Endothelial cell of umbilical vein (primary cell): ENCODE measurements at regions not wholly inside any gene's neighbourhood (a gene's known extent, or its start where the extent isn't known, plus 50 kb on each side); places are given as distances from the start of the nearest gene placed in this dataset.

Experiments used
- BruUV-seq: library from RNA; stranded (reverse); fragments of 400-500 nt; replicated peaks from 2 replicates; lab custom pipeline; 2021; lab: Mats Ljungman, UMichigan
- CTCF ChIA-PET: fragments of 300-600, 350-600 bp; sonication (Branson Sonifier 250); formaldehyde crosslinking; loops from one replicate; lab custom pipeline; 2021; ENCODE audit warnings: antibody characterized with exemption, inconsistent platforms; lab: Charles Lee
- POLR2A ChIA-PET: fragments of 300-600, 350-600 bp; sonication (Branson Sonifier 250); formaldehyde crosslinking; loops from one replicate; lab custom pipeline; 2021; ENCODE audit warnings: antibody characterized with exemption, inconsistent platforms; lab: Charles Lee
- DNase-seq: peaks from one replicate; pipeline ENCODE4 v3.0.0-alpha.2; 2011; ENCODE audit warnings: low read depth, low spot score
- FAIRE-seq: peaks from 2 replicates; lab custom pipeline; 2011; peaks lifted over from hg19 to GRCh38; lab: Jason Lieb, UNC
- H2AFZ ChIP-seq: 2 replicates; pipeline ENCODE4 v1.6.0; 2012; ENCODE audit warnings: low read depth, low read length, control low read depth, inconsistent platforms
- H3K27ac ChIP-seq: 2 replicates; pipeline ENCODE4 v1.5.1; 2011; ENCODE audit warnings: low read depth, mild to moderate bottlenecking, control low read depth, low read length, moderate library complexity; ENCODE audit not compliant: insufficient read depth
- H3K27me3 ChIP-seq, 2 experiments: 2 replicates each; pipeline versions ENCODE4 v1.6.0 to v1.6.1; 2011; ENCODE audit warnings: low read length in 2 of 2, mixed read lengths in 1 of 2; ENCODE audit not compliant: control insufficient read depth in 2 of 2, insufficient read depth in 2 of 2
- H3K36me3 ChIP-seq, 2 experiments: 2 replicates in 1 of 2; 3 replicates in 1 of 2; pipeline ENCODE4 v1.5.1; 2011; ENCODE audit warnings: low read length in 2 of 2, mild to moderate bottlenecking in 1 of 2, moderate library complexity in 1 of 2; ENCODE audit not compliant: control insufficient read depth in 2 of 2, insufficient read depth in 2 of 2; ENCODE audit errors: extremely low read depth in 1 of 2
- H3K4me1 ChIP-seq: 3 replicates; pipeline ENCODE4 v1.5.1; 2011; ENCODE audit warnings: mild to moderate bottlenecking, low read length; ENCODE audit not compliant: control insufficient read depth, insufficient read depth; ENCODE audit errors: extremely low read depth
- H3K4me2 ChIP-seq: 2 replicates; pipeline ENCODE4 v1.6.1; 2011; ENCODE audit warnings: low read length, control low read depth, mixed read lengths; ENCODE audit not compliant: insufficient read depth
- H3K4me3 ChIP-seq, 3 experiments: fragments of 200-600 bp in 1 of 3; sonication (generic), shearing (Covaris generic) in 1 of 3; replicated peaks in 1 of 3; 2 replicates each; pipeline ENCODE4 v1.5.1; 2011 to 2016; ENCODE audit warnings: control low read depth in 3 of 3, low read length in 3 of 3, mild to moderate bottlenecking in 2 of 3, inconsistent platforms in 1 of 3, low read depth in 1 of 3, moderate library complexity in 1 of 3; ENCODE audit not compliant: insufficient read depth in 1 of 3
- H3K79me2 ChIP-seq: 2 replicates; pipeline ENCODE4 v1.6.0; 2012; ENCODE audit warnings: low read length, inconsistent platforms; ENCODE audit not compliant: control insufficient read depth, insufficient read depth
- H3K9ac ChIP-seq: replicated peaks from 2 replicates; pipeline ENCODE3; 2011; ENCODE audit warnings: low read length, control low read depth; ENCODE audit not compliant: insufficient read depth; ENCODE audit errors: extremely low read depth
- H3K9me1 ChIP-seq: replicated peaks from 3 replicates; pipeline ENCODE4 v1.6.0; 2011; ENCODE audit warnings: mild to moderate bottlenecking, low read length; ENCODE audit not compliant: control insufficient read depth, insufficient read depth; ENCODE audit errors: extremely low read depth
- H3K9me3 ChIP-seq: replicated peaks from 2 replicates; pipeline ENCODE4 v1.5.1; 2012; ENCODE audit warnings: low read length, inconsistent platforms; ENCODE audit not compliant: control insufficient read depth, insufficient read depth
- H4K20me1 ChIP-seq: replicated peaks from 2 replicates; pipeline ENCODE3; 2011; ENCODE audit warnings: mild to moderate bottlenecking, low read length; ENCODE audit not compliant: control insufficient read depth, insufficient read depth; ENCODE audit errors: extremely low read depth
- CTCF ChIP-seq, 2 donors: IDR thresholded peaks; 1 replicate in 1 of 2; 2 replicates in 1 of 2; pipeline ENCODE4 v1.5.1; 2011; ENCODE audit warnings: low read length in 2 of 2, mild to moderate bottlenecking in 2 of 2, moderate library complexity in 2 of 2, control low read depth in 1 of 2, inconsistent platforms in 1 of 2, low read depth in 1 of 2; ENCODE audit not compliant: insufficient read depth in 1 of 2; ENCODE audit errors: extremely low read depth in 1 of 2
- EZH2 ChIP-seq: IDR thresholded peaks from 2 replicates; pipeline ENCODE4 v1.6.1; 2012; ENCODE audit warnings: borderline replicate concordance, low read depth, mild to moderate bottlenecking, moderate library complexity, low read length, inconsistent platforms; ENCODE audit not compliant: severe bottlenecking
- FOS ChIP-seq: IDR thresholded peaks from 2 replicates; pipeline ENCODE4 v1.6.1; 2011; ENCODE audit warnings: mild to moderate bottlenecking, low read length, moderate library complexity, borderline replicate concordance; ENCODE audit not compliant: insufficient read depth
- GATA2 ChIP-seq: IDR thresholded peaks from 2 replicates; pipeline ENCODE4 v1.7.0; 2011; ENCODE audit warnings: low read depth, mild to moderate bottlenecking, moderate library complexity, mixed read lengths, low read length; ENCODE audit not compliant: insufficient read length, insufficient read depth
- JUN ChIP-seq: IDR thresholded peaks from 2 replicates; pipeline ENCODE4 v1.6.1; 2011; ENCODE audit warnings: borderline replicate concordance, low read depth; ENCODE audit not compliant: insufficient read length, insufficient read depth
- MAX ChIP-seq: IDR thresholded peaks from 2 replicates; pipeline ENCODE4 v1.6.1; 2011; ENCODE audit not compliant: insufficient read depth, insufficient read length
- MYC ChIP-seq: IDR thresholded peaks from one replicate; pipeline ENCODE4 v1.6.1; 2011; ENCODE audit warnings: mild to moderate bottlenecking, low read depth, low read length
- POLR2A ChIP-seq: IDR thresholded peaks from 2 replicates; pipeline ENCODE4 v1.6.1; 2012; ENCODE audit warnings: low read depth, mild to moderate bottlenecking, control low read depth, low read length
- POLR2AphosphoS5 ChIP-seq: IDR thresholded peaks from 2 replicates; pipeline ENCODE4 v1.6.1; 2012; ENCODE audit warnings: low read depth, mild to moderate bottlenecking, control low read depth, low read length, moderate library complexity; ENCODE audit not compliant: insufficient read depth
- dilution Hi-C: fragments of 300-500 bp; cut with MboI; formaldehyde crosslinking; loops from one replicate; pipeline ENCODE4 v1.15.0; 2019; ENCODE audit warnings: low sequenced_read_pairs; ENCODE audit not compliant: extremely low pct_ligation_motif_present
- intact Hi-C: fragments of 100-400 bp; cut with micrococcal nuclease; formaldehyde crosslinking; loops from one replicate; pipeline ENCODE4 v1.10.0; 2022

GRCh38 chr4:14343961-14344360 is 658.3 kb upstream of the CPEB2 start:
- Histone ChIP-seq H3K79me2 (no peaks in the 10 kb centered on the region), H3K36me3 (no peaks in the 10 kb centered on the region), H3K4me1 (no peaks in the 10 kb centered on the region), H4K20me1 (no peaks in the 10 kb centered on the region), H3K27me3 (no peaks in the 10 kb centered on the region), H3K4me3 (no peak overlapping the region), H3K27ac (no peak overlapping the region), H3K9me1 (no peaks in the 10 kb centered on the region), H3K9me3 (no peaks in the 10 kb centered on the region), H2AFZ (no peak overlapping the region), H3K9ac (no peak overlapping the region), H3K4me2 (no peak overlapping the region)
- no TSS peak for BruUV-seq
- TF ChIP-seq POLR2AphosphoS5 (no peak), POLR2A (no peak), CTCF (IDR thresholded peaks at IDR 0.05; ENCODE audit: extremely low read depth in 1 of 2, insufficient read depth in 1 of 2, low read depth in 1 of 2, low read length in 2 of 2) (no peak), GATA2 (no peak), FOS (no peak), MYC (no peak), EZH2 (no peak), JUN (no peak), MAX (no peak)
- ChIA-PET CTCF (no interaction called here), POLR2A (no interaction called here)
- dilution Hi-C loops (no loop called here), intact Hi-C loops (no loop called here)
- FAIRE-seq (no peak), DNase-seq (no peak)
